ENCODE measurements at regions not wholly inside any gene's neighbourhood (a gene's known extent, or its start where the extent isn't known, plus 50 kb on each side); places are given as distances from the start of the nearest gene placed in this dataset.
"Not testable (repeated sequence)": the region's sequence is repeated elsewhere in the genome, so short reads cannot be mapped to it uniquely, and the experiment has no call there.

DNA sequence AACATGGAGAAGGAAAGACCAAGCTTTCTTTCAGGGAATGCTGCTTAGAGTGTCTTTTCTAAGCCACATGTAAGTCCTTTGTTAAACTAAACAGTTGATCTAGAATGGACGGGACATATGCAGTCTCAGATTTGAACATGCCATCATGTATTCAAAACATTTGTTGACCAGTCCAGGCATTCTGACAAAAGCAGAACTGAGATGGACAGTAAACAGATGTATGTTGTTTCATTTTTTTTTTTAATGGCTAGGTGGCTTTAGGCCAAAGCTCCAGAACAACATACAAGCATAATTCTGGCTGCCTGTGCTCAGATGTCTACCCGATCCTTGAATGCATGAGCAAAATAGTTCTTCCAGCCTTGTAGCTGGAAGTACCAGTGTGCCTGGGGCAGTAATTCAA is 1211.4 kb upstream of the FAM98A start:
- WGBS = 77% methylated on average over 2 of the region's 2 CpGs
- intact Hi-C loops (cut with DNase I) = no loop called here

GRCh38 chr2:34808426-34808825 is 1209.3 kb upstream of the FAM98A start:
- Histone ChIP-seq H3K9me3 (no peaks in the 10 kb centered on the region), H3K4me1 (replicated peaks) (no peaks in the 10 kb centered on the region), H3K36me3 (no peaks in the 10 kb centered on the region), H3K27ac (no peak overlapping the region), H3K27me3 (replicated peaks; ENCODE audit: insufficient read depth) (no peaks in the 10 kb centered on the region), H3K4me3 (no peak overlapping the region)
- WGBS = 76% methylated on average over 3 of the region's 3 CpGs
- no peak for DNase-seq (ENCODE audit: low spot score)
- TF ChIP-seq, protein P1, sequence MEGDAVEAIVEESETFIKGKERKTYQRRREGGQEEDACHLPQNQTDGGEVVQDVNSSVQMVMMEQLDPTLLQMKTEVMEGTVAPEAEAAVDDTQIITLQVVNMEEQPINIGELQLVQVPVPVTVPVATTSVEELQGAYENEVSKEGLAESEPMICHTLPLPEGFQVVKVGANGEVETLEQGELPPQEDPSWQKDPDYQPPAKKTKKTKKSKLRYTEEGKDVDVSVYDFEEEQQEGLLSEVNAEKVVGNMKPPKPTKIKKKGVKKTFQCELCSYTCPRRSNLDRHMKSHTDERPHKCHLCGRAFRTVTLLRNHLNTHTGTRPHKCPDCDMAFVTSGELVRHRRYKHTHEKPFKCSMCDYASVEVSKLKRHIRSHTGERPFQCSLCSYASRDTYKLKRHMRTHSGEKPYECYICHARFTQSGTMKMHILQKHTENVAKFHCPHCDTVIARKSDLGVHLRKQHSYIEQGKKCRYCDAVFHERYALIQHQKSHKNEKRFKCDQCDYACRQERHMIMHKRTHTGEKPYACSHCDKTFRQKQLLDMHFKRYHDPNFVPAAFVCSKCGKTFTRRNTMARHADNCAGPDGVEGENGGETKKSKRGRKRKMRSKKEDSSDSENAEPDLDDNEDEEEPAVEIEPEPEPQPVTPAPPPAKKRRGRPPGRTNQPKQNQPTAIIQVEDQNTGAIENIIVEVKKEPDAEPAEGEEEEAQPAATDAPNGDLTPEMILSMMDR (IDR thresholded peaks at IDR 0.05) = no peak
- TF ChIP-seq POLR2AphosphoS5 (IDR thresholded peaks at IDR 0.05) (no peak), POLR2A (IDR thresholded peaks at IDR 0.05) (no peak)
- intact Hi-C loops (cut with DNase I) = no loop called here

More for the DNA sequence above, 1211.4 kb upstream of the FAM98A start:
- TF ChIP-seq POLR2A (IDR thresholded peaks at IDR 0.05) (no peak), POLR2AphosphoS5 (IDR thresholded peaks at IDR 0.05) (no peak)
- TF ChIP-seq, protein P1 (IDR thresholded peaks at IDR 0.05) = no peak
- Histone ChIP-seq H3K27ac (no peak overlapping the region), H3K4me3 (no peak overlapping the region), H3K4me1 (replicated peaks) (no peaks in the 10 kb centered on the region), H3K9me3 (no peaks in the 10 kb centered on the region), H3K27me3 (replicated peaks; ENCODE audit: insufficient read depth) (no peaks in the 10 kb centered on the region), H3K36me3 (no peaks in the 10 kb centered on the region)
- no peak for DNase-seq (ENCODE audit: low spot score)

GRCh38 chr2:34806891-34807290 is 1207.8 kb upstream of the FAM98A start:
- no peaks in the 10 kb centered on the region for H3K36me3 ChIP-seq
- no peak overlapping the region for H3K27ac ChIP-seq
- no peaks in the 10 kb centered on the region for H3K9me3 ChIP-seq
- DNase-seq (ENCODE audit: low spot score) = no peak
- TF ChIP-seq POLR2A (IDR thresholded peaks at IDR 0.05) (no peak), POLR2AphosphoS5 (IDR thresholded peaks at IDR 0.05) (no peak)
- TF ChIP-seq, protein P1 (IDR thresholded peaks at IDR 0.05) = no peak
- intact Hi-C loops (cut with DNase I) = no loop called here
- H3K4me3 ChIP-seq = no peak overlapping the region
- H3K27me3 ChIP-seq (replicated peaks; ENCODE audit: insufficient read depth) = no peaks in the 10 kb centered on the region
- no peaks in the 10 kb centered on the region for H3K4me1 ChIP-seq (replicated peaks)

GRCh38 chr2:34806396-34806795 is 1207.3 kb upstream of the FAM98A start:
- Histone ChIP-seq H3K4me3 (no peak overlapping the region), H3K27ac (no peak overlapping the region), H3K4me1 (replicated peaks) (no peaks in the 10 kb centered on the region), H3K27me3 (replicated peaks; ENCODE audit: insufficient read depth) (no peaks in the 10 kb centered on the region), H3K36me3 (no peaks in the 10 kb centered on the region), H3K9me3 (no peaks in the 10 kb centered on the region)
- intact Hi-C loops (cut with DNase I) = no loop called here
- WGBS = 66% methylated on average over 3 of the region's 3 CpGs
- TF ChIP-seq, protein P1 (IDR thresholded peaks at IDR 0.05) = no peak
- DNase-seq (ENCODE audit: low spot score) = no peak

- Histone ChIP-seq H3K27ac (no peak overlapping the region), H3K27me3 (replicated peaks; ENCODE audit: insufficient read depth) (no peaks in the 10 kb centered on the region), H3K36me3 (no peaks in the 10 kb centered on the region), H3K4me3 (no peak overlapping the region), H3K9me3 (no peaks in the 10 kb centered on the region), H3K4me1 (replicated peaks) (no peaks in the 10 kb centered on the region)
- no peak for DNase-seq (ENCODE audit: low spot score)
- intact Hi-C loops (cut with DNase I) = no loop called here
- TF ChIP-seq, protein P1 (IDR thresholded peaks at IDR 0.05) = no peak
- TF ChIP-seq POLR2AphosphoS5 (IDR thresholded peaks at IDR 0.05) = no peak
- TF ChIP-seq POLR2A (IDR thresholded peaks at IDR 0.05) = no peak
Measured at GRCh38 chr2:34799556-34799955, 1200.5 kb upstream of the FAM98A start.

DNA sequence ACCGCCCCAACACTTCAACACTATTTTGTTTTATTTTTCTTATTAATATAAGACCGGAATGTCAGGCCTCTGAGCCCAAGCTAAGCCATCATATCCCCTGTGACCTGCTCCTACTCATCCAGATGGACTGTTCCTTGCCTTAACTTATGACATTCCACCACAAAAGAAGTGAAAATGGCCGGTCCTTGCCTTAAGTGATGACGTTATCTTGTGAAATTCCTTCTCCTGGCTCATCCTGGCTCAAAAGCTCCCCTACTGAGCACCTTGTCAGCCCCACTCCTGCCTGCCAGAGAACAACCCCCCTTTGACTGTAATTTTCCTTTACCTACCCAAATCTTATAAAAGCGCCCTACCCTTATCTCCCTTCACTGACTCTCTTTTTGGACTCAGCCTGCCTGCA is 1196.5 kb upstream of the FAM98A start:
- H3K27me3 ChIP-seq (replicated peaks; ENCODE audit: insufficient read depth); H3K4me1 ChIP-seq (replicated peaks); DNase-seq (ENCODE audit: low spot score); H3K4me3 ChIP-seq; H3K27ac ChIP-seq; H3K36me3 ChIP-seq; intact Hi-C loops (cut with DNase I); H3K9me3 ChIP-seq: not testable (repeated sequence)
- WGBS = 91% methylated on average over 5 of the region's 5 CpGs

Data from prostate gland (tissue), 2 donors.